H1 (cell line): ENCODE measurements at regions not wholly inside any gene's neighbourhood (a gene's known extent, or its start where the extent isn't known, plus 50 kb on each side); places are given as distances from the start of the nearest gene placed in this dataset.

Experiments
- CTCF ChIA-PET: fragments of 300-600 bp; sonication (Branson Sonifier 250); formaldehyde crosslinking; loops from one replicate; lab custom pipeline; 2021; ENCODE audit not compliant: partially characterized antibody; lab: Charles Lee
- POLR2A ChIA-PET: fragments of 300-600 bp; sonication (Branson Sonifier 250); formaldehyde crosslinking; loops from one replicate; lab custom pipeline; 2021; ENCODE audit warnings: inconsistent platforms; ENCODE audit not compliant: partially characterized antibody; lab: Charles Lee
- DNase-seq, 2 experiments: peaks; one replicate each; pipeline versions ENCODE4 v3.0.0 to v3.0.0-alpha.2; 2010 to 2022; ENCODE audit warnings: low spot score in 2 of 2, low read depth in 1 of 2, mixed read lengths in 1 of 2
- FAIRE-seq: peaks from 2 replicates; lab custom pipeline; 2011; peaks lifted over from hg19 to GRCh38; lab: Jason Lieb, UNC
- H2AFZ ChIP-seq: 2 replicates; pipeline ENCODE4 v1.8.1; 2012; ENCODE audit warnings: low read length, inconsistent platforms
- H2AK5ac ChIP-seq: 2 replicates; pipeline ENCODE4 v1.6.1; 2013; ENCODE audit warnings: low read depth, low read length
- H2BK120ac ChIP-seq: replicated peaks from 2 replicates; pipeline ENCODE3; 2013; ENCODE audit warnings: low read depth, low read length, inconsistent platforms
- H2BK12ac ChIP-seq: 2 replicates; pipeline ENCODE4 v1.6.1; 2013; ENCODE audit warnings: low read depth, low read length
- H2BK15ac ChIP-seq: 2 replicates; pipeline ENCODE4 v1.6.1; 2013; ENCODE audit warnings: low read length
- H2BK20ac ChIP-seq: 2 replicates; pipeline ENCODE4 v1.6.1; 2013; ENCODE audit warnings: low read length
- H2BK5ac ChIP-seq: 2 replicates; pipeline ENCODE4 v1.6.1; 2013; ENCODE audit warnings: low read depth, low read length
- H3K14ac ChIP-seq: 2 replicates; pipeline ENCODE4 v1.6.1; 2013; ENCODE audit warnings: inconsistent platforms; ENCODE audit not compliant: insufficient read length
- H3K18ac ChIP-seq: 2 replicates; pipeline ENCODE4 v1.6.1; 2013; ENCODE audit warnings: low read length; ENCODE audit errors: extremely low read depth
- H3K23ac ChIP-seq: 2 replicates; pipeline ENCODE4 v1.6.1; 2013; ENCODE audit warnings: inconsistent platforms; ENCODE audit not compliant: insufficient read length
- H3K23me2 ChIP-seq: 2 replicates; pipeline ENCODE4 v1.6.1; 2013; ENCODE audit warnings: low read depth, low read length
- H3K27ac ChIP-seq: 2 replicates; pipeline ENCODE4 v1.6.1; 2011; ENCODE audit warnings: low read depth, low read length, inconsistent platforms
- H3K27me3 ChIP-seq, 4 experiments: replicated peaks in 1 of 4; 1 replicate in 1 of 4; 2 replicates in 3 of 4; pipeline versions ENCODE4 v1.6.1 to v1.8.1; 2011 to 2013; ENCODE audit warnings: low read length in 3 of 4, mild to moderate bottlenecking in 3 of 4, inconsistent platforms in 2 of 4, mixed read lengths in 2 of 4, moderate library complexity in 1 of 4; ENCODE audit not compliant: control insufficient read depth in 3 of 4, insufficient read depth in 3 of 4; ENCODE audit errors: extremely low read depth in 1 of 4
- H3K36me3 ChIP-seq, 4 experiments: 2 replicates each; pipeline versions ENCODE4 v1.6.1 to v1.8.1; 2011 to 2013; ENCODE audit warnings: mild to moderate bottlenecking in 4 of 4, low read length in 3 of 4, moderate library complexity in 2 of 4, control low read depth in 1 of 4, inconsistent platforms in 1 of 4; ENCODE audit not compliant: insufficient read depth in 4 of 4, control insufficient read depth in 2 of 4
- H3K4ac ChIP-seq: replicated peaks from 2 replicates; pipeline ENCODE3; 2013; ENCODE audit warnings: low read length, low read depth, mixed read lengths, inconsistent platforms; ENCODE audit not compliant: insufficient read length
- H3K4me1 ChIP-seq, 4 experiments: replicated peaks in 1 of 4; 1 replicate in 1 of 4; 2 replicates in 3 of 4; pipeline versions ENCODE4 v1.6.1 to v1.8.1; 2011 to 2013; ENCODE audit warnings: low read length in 3 of 4, inconsistent platforms in 2 of 4, mixed read lengths in 1 of 4; ENCODE audit not compliant: insufficient read depth in 4 of 4, control insufficient read depth in 3 of 4
- H3K4me2 ChIP-seq, 2 experiments: 2 replicates each; pipeline versions ENCODE4 v1.6.1 to v1.8.1; 2011 to 2013; ENCODE audit warnings: low read depth in 2 of 2, low read length in 2 of 2, control low read depth in 1 of 2, inconsistent platforms in 1 of 2, mild to moderate bottlenecking in 1 of 2; ENCODE audit not compliant: insufficient read depth in 1 of 2
- H3K4me3 ChIP-seq, 4 experiments: fragments of 200-600, 300-600 bp in 1 of 4; sonication (generic), shearing (Covaris generic), sonication (Bioruptor Twin) in 1 of 4; 2 replicates each; pipeline versions ENCODE4 v1.5.1 to v1.8.1; 2011 to 2016; ENCODE audit warnings: low read length in 4 of 4, low read depth in 3 of 4, control low read depth in 2 of 4, inconsistent platforms in 2 of 4, mild to moderate bottlenecking in 2 of 4, mixed read lengths in 1 of 4, moderate library complexity in 1 of 4; ENCODE audit not compliant: insufficient read depth in 2 of 4; ENCODE audit errors: extremely low read depth in 1 of 4
- H3K56ac ChIP-seq: replicated peaks from 2 replicates; pipeline ENCODE3; 2013; ENCODE audit warnings: low read depth, mild to moderate bottlenecking, mixed read lengths, low read length, inconsistent platforms; ENCODE audit not compliant: insufficient read length
- H3K79me1 ChIP-seq: 2 replicates; pipeline ENCODE4 v1.6.1; 2013; ENCODE audit warnings: low read depth, low read length, control low read depth
- H3K79me2 ChIP-seq, 2 experiments: 2 replicates each; pipeline versions ENCODE4 v1.6.1 to v1.8.1; 2012 to 2013; ENCODE audit warnings: low read length in 2 of 2, mild to moderate bottlenecking in 2 of 2, inconsistent platforms in 1 of 2; ENCODE audit not compliant: insufficient read depth in 2 of 2, control insufficient read depth in 1 of 2
- H3K9ac ChIP-seq, 4 experiments: replicated peaks in 1 of 4; 1 replicate in 1 of 4; 2 replicates in 3 of 4; pipeline versions ENCODE4 v1.6.1 to v1.8.1; 2011 to 2013; ENCODE audit warnings: low read depth in 3 of 4, low read length in 3 of 4, control low read depth in 2 of 4, mild to moderate bottlenecking in 2 of 4, moderate library complexity in 2 of 4, inconsistent platforms in 1 of 4; ENCODE audit errors: extremely low read depth in 1 of 4
- H3K9me3 ChIP-seq, 2 experiments: 2 replicates each; pipeline versions ENCODE4 v1.6.1 to v1.8.1; 2012 to 2013; ENCODE audit warnings: mild to moderate bottlenecking in 2 of 2, moderate library complexity in 2 of 2, control low read depth in 1 of 2, inconsistent platforms in 1 of 2, low read depth in 1 of 2, low read length in 1 of 2, mixed read lengths in 1 of 2; ENCODE audit not compliant: insufficient read depth in 2 of 2
- H4K20me1 ChIP-seq, 2 experiments: replicated peaks in 1 of 2; 2 replicates each; pipeline versions ENCODE3 to v1.8.1; 2011 to 2013; ENCODE audit warnings: inconsistent platforms in 2 of 2, low read length in 2 of 2, mild to moderate bottlenecking in 1 of 2; ENCODE audit not compliant: insufficient read depth in 2 of 2, control insufficient read depth in 1 of 2
- H4K5ac ChIP-seq: 2 replicates; pipeline ENCODE4 v1.6.1; 2013; ENCODE audit warnings: low read length, low read depth, mixed read lengths, inconsistent platforms; ENCODE audit not compliant: insufficient read length
- H4K8ac ChIP-seq: 2 replicates; pipeline ENCODE4 v1.8.0; 2013; ENCODE audit warnings: mild to moderate bottlenecking, moderate library complexity, low read length, inconsistent platforms; ENCODE audit not compliant: insufficient read depth; ENCODE audit errors: extremely low read depth
- H4K91ac ChIP-seq: replicated peaks from 2 replicates; pipeline ENCODE3; 2013; ENCODE audit warnings: low read length, mixed read lengths, inconsistent platforms; ENCODE audit not compliant: insufficient read length
- CBX5 ChIP-seq: fragments of 300-800, 300-1000 bp; sonication (generic); IDR thresholded peaks from 2 replicates; pipeline ENCODE4 v1.7.1; 2016; ENCODE audit warnings: antibody characterized with exemption, low read length, low read depth
- CHD1 ChIP-seq: IDR thresholded peaks from 2 replicates; pipeline ENCODE4 v1.6.1; 2012; ENCODE audit warnings: low read depth, low read length, improper control_type of control experiment
- GTF2F1 ChIP-seq: IDR thresholded peaks from 2 replicates; pipeline ENCODE4 v1.6.1; 2012; ENCODE audit warnings: low read depth, low read length, improper control_type of control experiment, borderline replicate concordance
- SIN3A ChIP-seq, 2 experiments: IDR thresholded peaks in 1 of 2; conservative IDR thresholded peaks in 1 of 2; 2 replicates each; pipeline ENCODE4 v1.6.1; 2011 to 2012; ENCODE audit warnings: low read length in 2 of 2, improper control_type of control experiment in 1 of 2, low read depth in 1 of 2, mild to moderate bottlenecking in 1 of 2
- SP1 ChIP-seq: IDR thresholded peaks from 2 replicates; pipeline ENCODE4 v1.6.1; 2011; ENCODE audit warnings: low read depth, low read length
- SUZ12 ChIP-seq: fragments of 200-600 bp; sonication (generic); IDR thresholded peaks from 2 replicates; pipeline ENCODE4 v1.6.1; 2012; ENCODE audit warnings: mild to moderate bottlenecking, inconsistent platforms, low read length, moderate library complexity, mixed read lengths
- TAF1 ChIP-seq: IDR thresholded peaks from 2 replicates; pipeline ENCODE4 v1.6.1; 2011; ENCODE audit warnings: mild to moderate bottlenecking, low read depth, low read length
- TEAD4 ChIP-seq: IDR thresholded peaks from 2 replicates; pipeline ENCODE4 v1.6.1; 2012; ENCODE audit warnings: low read depth, low read length, inconsistent platforms, mixed read lengths
- WGBS, 2 experiments: shearing (Covaris generic) in 1 of 2; methylation state at CpG; one replicate each; pipeline versions ENCODE4 v1.1.6 to v1.1.7; 2013 to 2015; ENCODE audit warnings: low lambda C conversion rate in 2 of 2, mixed read lengths in 2 of 2, inconsistent platforms in 1 of 2, low coverage in 1 of 2, missing lambda C conversion rate in 1 of 2; ENCODE audit not compliant: insufficient replicate concordance in 2 of 2, insufficient coverage in 1 of 2, insufficient read length in 1 of 2; ENCODE audit errors: extremely low coverage in 1 of 2, missing lambda C conversion rate in 1 of 2; 5-methylcytosine and 5-hydroxymethylcytosine counted together

DNA sequence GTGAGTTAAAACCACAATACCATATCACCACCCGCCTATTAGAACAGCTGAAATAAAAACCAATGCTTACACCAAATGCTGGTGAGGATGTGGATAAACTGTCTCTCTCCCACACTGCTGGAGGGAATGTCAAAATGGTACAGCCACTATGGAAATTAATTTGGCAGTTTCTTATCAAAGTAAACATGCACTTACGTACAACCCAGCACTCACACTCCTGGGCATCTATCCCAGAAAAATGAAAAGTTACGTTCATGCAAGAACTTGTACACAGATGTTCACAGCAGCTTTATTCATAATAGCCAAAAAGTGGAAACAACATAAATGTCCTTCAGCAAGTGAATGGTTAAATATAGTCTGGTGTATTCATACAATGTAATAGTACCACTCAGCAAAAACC, 173.2 kb upstream of the MYOCD start:
- Histone ChIP-seq H2AK5ac (no peak overlapping the region), H3K36me3 (no peaks in the 10 kb centered on the region), H3K4me3 (no peak overlapping the region), H2BK15ac (no peak overlapping the region), H3K18ac (no peak overlapping the region), H2BK12ac (no peak overlapping the region), H4K20me1 (no peaks in the 10 kb centered on the region), H2BK20ac (no peak overlapping the region), H3K79me1 (no peaks in the 10 kb centered on the region), H3K27me3 (no peaks in the 10 kb centered on the region), H3K23ac (no peak overlapping the region), H3K4me2 (no peak overlapping the region), H2BK120ac (no peak overlapping the region), H2BK5ac (no peak overlapping the region), H3K14ac (no peak overlapping the region), H2AFZ (no peak overlapping the region), H4K8ac (no peak overlapping the region), H3K4me1 (peaks cover 0 to 2% (median 0%) of the 10 kb centered on the region in 4 experiments; a peak in 2 of 7 replicates), H3K4ac (no peak overlapping the region), H4K91ac (no peak overlapping the region), H3K56ac (no peak overlapping the region), H3K9me3 (no peaks in the 10 kb centered on the region), H3K23me2 (no peaks in the 10 kb centered on the region), H3K9ac (no peak overlapping the region), H3K79me2 (no peaks in the 10 kb centered on the region), H4K5ac (no peak overlapping the region), H3K27ac (no peak overlapping the region)
- 83% methylated on average over 3 of the region's 3 CpGs; no CpG with 5 or more reads in 1 of the 2 experiments for WGBS, 2 experiments
- FAIRE-seq = no peak
- POLR2A ChIA-PET = no interaction called here
- no peak for TF ChIP-seq SIN3A (conservative IDR thresholded peaks at IDR 0.05 in 1 of 2, IDR thresholded peaks at IDR 0.05 in 1 of 2; ENCODE audit: low read depth in 1 of 2, low read length in 2 of 2)
- TF ChIP-seq SUZ12 = no peak
- no peak for TF ChIP-seq TEAD4
- no peak for TF ChIP-seq GTF2F1
- no peak for TF ChIP-seq CBX5
- no peak for TF ChIP-seq CHD1
- no peak for TF ChIP-seq SP1
- TF ChIP-seq TAF1 = no peak
- no peak for DNase-seq
- CTCF ChIA-PET = no interaction called here
